Stomach (tissue), 8 donors: ENCODE measurements at regions not wholly inside any gene's neighbourhood (a gene's known extent, or its start where the extent isn't known, plus 50 kb on each side); places are given as distances from the start of the nearest gene placed in this dataset.

Experiments used
- DNase-seq, 2 donors: peaks; one replicate each; pipeline versions ENCODE4 v3.0.0 to v3.0.0-alpha.2; 2013 to 2019
- H3K27ac ChIP-seq, 5 donors: fragments of 200-600 bp in 4 of 5; sonication (generic) in 4 of 5; one replicate each; pipeline ENCODE4 v1.5.1; 2013 to 2019; ENCODE audit warnings: mild to moderate bottlenecking in 1 of 5, moderate library complexity in 1 of 5
- H3K27me3 ChIP-seq, 3 donors: fragments of 200-600 bp; sonication (generic); one replicate each; pipeline ENCODE4 v1.5.1; 2017 to 2019; ENCODE audit warnings: mixed run types in 1 of 3
- H3K36me3 ChIP-seq, 4 donors: fragments of 200-600 bp; sonication (generic); 1 replicate in 3 of 4; 2 replicates in 1 of 4; pipeline ENCODE4 v1.5.1; 2016 to 2019
- H3K4me1 ChIP-seq, 4 donors: fragments of 200-600 bp; sonication (generic); one replicate each; pipeline ENCODE4 v1.5.1; 2016 to 2019
- H3K4me3 ChIP-seq, 4 donors: fragments of 200-600 bp; sonication (generic) in 3 of 4; one replicate each; pipeline ENCODE4 v1.5.1; 2016 to 2019; ENCODE audit warnings: mild to moderate bottlenecking in 1 of 4
- H3K9me3 ChIP-seq, 4 donors: fragments of 200-600 bp; sonication (generic); one replicate each; pipeline ENCODE4 v1.5.1; 2016 to 2019
- CTCF ChIP-seq, 7 experiments: fragments of 450-650 bp in 4 of 7; fragments of 200-600 bp in 3 of 7; sonication (generic) in 3 of 7; IDR thresholded peaks; one replicate each; pipeline ENCODE4 v1.5.1; 2016 to 2019; ENCODE audit warnings: antibody characterized with exemption in 7 of 7, control low read depth in 2 of 7, mild to moderate bottlenecking in 1 of 7
- EP300 ChIP-seq: sonication (generic); formaldehyde crosslinking; IDR thresholded peaks from one replicate; pipeline ENCODE4 v1.6.1; 2017; ENCODE audit warnings: antibody characterized with exemption
- POLR2A ChIP-seq, 4 donors: fragments of 450-650 bp; IDR thresholded peaks; one replicate each; pipeline ENCODE4 v1.6.1; 2016; ENCODE audit warnings: antibody characterized with exemption in 4 of 4, control low read depth in 2 of 4, mild to moderate bottlenecking in 1 of 4, moderate library complexity in 1 of 4
- POLR2AphosphoS5 ChIP-seq, 3 donors: sonication (generic); formaldehyde crosslinking; IDR thresholded peaks; one replicate each; pipeline ENCODE4 v1.6.1; 2016; ENCODE audit warnings: antibody characterized with exemption in 3 of 3
- WGBS, 5 donors: extraction: QIAGEN DNeasy Blood & Tissue Kit in 3 of 5; methylation state at CpG; one replicate each; pipeline versions ENCODE4 v1.1.5 to v1.1.7; 2013 to 2018; 5-methylcytosine and 5-hydroxymethylcytosine counted together
- intact Hi-C: fragments of 100-400 bp; cut with DNase I; formaldehyde crosslinking; loops from one replicate; pipeline ENCODE4 v1.15.1; 2023; ENCODE audit warnings: low total_unique reads
- donor health status: healthy with polysubstance abuse.
- donor health status: Bipolar disorder and iron deficiency.
- donor health status: healthy.

GRCh38 chr5:110812639-110813038, 73.8 kb downstream of the SLC25A46 start:
- Histone ChIP-seq H3K36me3 (no peaks in the 10 kb centered on the region), H3K4me3 (no peak overlapping the region), H3K27ac (no peak overlapping the region), H3K9me3 (peaks cover 0 to 12% (median 5%) of the 10 kb centered on the region in 4 donors), H3K4me1 (no peaks in the 10 kb centered on the region), H3K27me3 (no peaks in the 10 kb centered on the region)
- WGBS, 5 donors, result 78 to 88% (median 82%) methylated on average over 3 of the region's 3 CpGs
- TF ChIP-seq EP300 (no peak), POLR2AphosphoS5 (IDR thresholded peaks at IDR 0.05) (no peak), CTCF (IDR thresholded peaks at IDR 0.05) (no peak), POLR2A (IDR thresholded peaks at IDR 0.05) (no peak)
- DNase-seq, result no peak
- intact Hi-C loops, result no loop called here

- Histone ChIP-seq H3K4me3 (no peak overlapping the region), H3K4me1 (no peaks in the 10 kb centered on the region), H3K36me3 (no peaks in the 10 kb centered on the region), H3K9me3 (peaks cover 0 to 12% (median 5%) of the 10 kb centered on the region in 4 donors), H3K27ac (no peak overlapping the region), H3K27me3 (no peaks in the 10 kb centered on the region)
- intact Hi-C loops, result no loop called here
- TF ChIP-seq EP300 (no peak), CTCF (IDR thresholded peaks at IDR 0.05) (no peak), POLR2A (IDR thresholded peaks at IDR 0.05) (no peak), POLR2AphosphoS5 (IDR thresholded peaks at IDR 0.05) (no peak)
- DNase-seq, result no peak
- 29 to 63% (median 54%) methylated on average over 1 of the region's 1 CpG for WGBS, 5 donors
These were observed 77.3 kb downstream of the SLC25A46 start for GRCh38 chr5:110815916-110816605.

GRCh38 chr5:110817459-110817858, 78.7 kb downstream of the SLC25A46 start:
- intact Hi-C loops, result no loop called here
- Histone ChIP-seq H3K4me3 (no peak overlapping the region), H3K9me3 (peaks cover 0 to 6% (median under 1%) of the 10 kb centered on the region in 4 donors), H3K27ac (no peak overlapping the region), H3K36me3 (no peaks in the 10 kb centered on the region), H3K4me1 (no peaks in the 10 kb centered on the region), H3K27me3 (no peaks in the 10 kb centered on the region)
- no peak for DNase-seq
- 79 to 87% (median 86%) methylated on average over 7 of the region's 7 CpGs for WGBS, 5 donors
- TF ChIP-seq CTCF (IDR thresholded peaks at IDR 0.05) (no peak), EP300 (no peak)

- Histone ChIP-seq H3K4me1 (no peaks in the 10 kb centered on the region), H3K36me3 (no peaks in the 10 kb centered on the region), H3K4me3 (no peak overlapping the region), H3K27ac (no peak overlapping the region), H3K9me3 (peaks cover 3 to 38% (median 29%) of the 10 kb centered on the region in 4 donors), H3K27me3 (no peaks in the 10 kb centered on the region)
- DNase-seq, result no peak
- 85 to 94% (median 87%) methylated on average over 5 of the region's 5 CpGs for WGBS, 5 donors
- TF ChIP-seq CTCF (IDR thresholded peaks at IDR 0.05), result no peak
- intact Hi-C loops, result no loop called here
These were observed 84.8 kb downstream of the SLC25A46 start for GRCh38 chr5:110823571-110823970.
